Pancreas (tissue), 10 donors: ENCODE measurements at regions not wholly inside any gene's neighbourhood (a gene's known extent, or its start where the extent isn't known, plus 50 kb on each side); places are given as distances from the start of the nearest gene placed in this dataset.

Experiments
- ATAC-seq, 4 donors: fragments of 200-7000 bp; cut with Tn5 transposase; one replicate each; pipeline versions ENCODE4 v1.8.0 to v1.9.1; 2020; ENCODE audit warnings: mild to moderate bottlenecking in 4 of 4, moderate library complexity in 4 of 4
- DNase-seq, 6 donors: peaks; one replicate each; pipeline ENCODE4 v3.0.0-alpha.2; 2020
- FAIRE-seq: peaks from 2 replicates; lab custom pipeline; 2012; peaks lifted over from hg19 to GRCh38; lab: Jason Lieb, UNC
- H3K27ac ChIP-seq, 4 donors: fragments of 200-600 bp; sonication (generic); 1 replicate in 3 of 4; 2 replicates in 1 of 4; pipeline versions ENCODE4 v1.5.0 to v1.8.0; 2020
- H3K27me3 ChIP-seq, 4 donors: fragments of 200-600 bp; one replicate each; pipeline ENCODE4 v1.8.0; 2021
- H3K36me3 ChIP-seq, 3 donors: fragments of 200-600 bp; sonication (generic) in 1 of 3; one replicate each; pipeline versions ENCODE4 v1.5.0 to v1.8.0; 2020 to 2021
- H3K4me1 ChIP-seq, 3 donors: fragments of 200-600 bp; one replicate each; pipeline ENCODE4 v1.8.0; 2021
- H3K4me3 ChIP-seq, 4 donors: fragments of 200-600 bp; sonication (generic) in 2 of 4; one replicate each; pipeline versions ENCODE4 v1.5.0 to v1.8.0; 2020 to 2021
- H3K9me3 ChIP-seq, 4 donors: fragments of 200-600 bp; one replicate each; pipeline ENCODE4 v1.8.0; 2021
- WGBS, 2 donors: extraction: QIAGEN DNeasy Blood & Tissue Kit; methylation state at CpG; one replicate each; pipeline ENCODE4 v1.1.7; 2013; 5-methylcytosine and 5-hydroxymethylcytosine counted together
- intact Hi-C, 3 donors: fragments of 100-400 bp; cut with DNase I; formaldehyde crosslinking; loops; one replicate each; pipeline versions ENCODE4 v1.11.1 to v1.14.2; 2022
- TF ChIP-seq, protein P1 (sequence below), 4 donors: fragments of 200-600 bp; sonication (generic) in 3 of 4; IDR thresholded peaks; one replicate each; pipeline versions ENCODE4 v1.5.0 to v1.8.0; 2021; ENCODE audit warnings: antibody characterized with exemption in 4 of 4
- donor health status: healthy with polysubstance abuse.
- donor health status: DM: no; HTN: no; CAD: no; lungs with moderate emphysema.
- donor health status: DM: no; HTN: no; CAD: no.
- donor health status: control.
- donor health status: control.
- donor health status: Bipolar disorder and iron deficiency.
- donor health status: DM: yes; HTN: yes; CAD: no.
- donor health status: DM: no; HTN: no; CAD: no.
- donor health status: DM: no; HTN: no; CAD: no.
- donor health status: DM: yes; HTN: yes; CAD: no.

DNA sequence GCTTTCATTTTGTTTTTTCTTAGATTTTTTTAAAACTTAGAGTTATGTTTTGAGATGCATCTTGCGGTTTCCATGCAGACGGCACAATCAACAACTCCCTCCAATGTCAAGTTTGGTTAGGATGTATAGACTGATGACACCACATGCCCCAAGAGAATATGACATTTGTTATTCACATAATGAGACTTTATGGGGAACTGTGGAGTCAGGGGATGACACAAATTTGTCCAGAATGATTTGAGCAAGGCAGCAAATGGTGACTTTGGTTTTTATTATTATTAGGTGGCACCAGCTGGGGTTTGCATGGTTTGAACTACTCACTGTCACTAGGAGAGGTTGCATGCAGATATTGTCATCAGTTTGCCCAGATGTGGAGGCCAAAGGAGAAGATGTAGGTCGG, 461.8 kb upstream of the PRKX start:
- Histone ChIP-seq H3K27me3 (peaks cover 0 to 19% (median 2%) of the 10 kb centered on the region in 4 donors), H3K4me1 (no peaks in the 10 kb centered on the region), H3K9me3 (no peaks in the 10 kb centered on the region), H3K36me3 (no peaks in the 10 kb centered on the region), H3K4me3 (no peak overlapping the region), H3K27ac (no peak overlapping the region)
- no peak for DNase-seq
- no peak for ATAC-seq
- intact Hi-C loops, result no loop called here
- FAIRE-seq, result no peak
- TF ChIP-seq, protein P1, sequence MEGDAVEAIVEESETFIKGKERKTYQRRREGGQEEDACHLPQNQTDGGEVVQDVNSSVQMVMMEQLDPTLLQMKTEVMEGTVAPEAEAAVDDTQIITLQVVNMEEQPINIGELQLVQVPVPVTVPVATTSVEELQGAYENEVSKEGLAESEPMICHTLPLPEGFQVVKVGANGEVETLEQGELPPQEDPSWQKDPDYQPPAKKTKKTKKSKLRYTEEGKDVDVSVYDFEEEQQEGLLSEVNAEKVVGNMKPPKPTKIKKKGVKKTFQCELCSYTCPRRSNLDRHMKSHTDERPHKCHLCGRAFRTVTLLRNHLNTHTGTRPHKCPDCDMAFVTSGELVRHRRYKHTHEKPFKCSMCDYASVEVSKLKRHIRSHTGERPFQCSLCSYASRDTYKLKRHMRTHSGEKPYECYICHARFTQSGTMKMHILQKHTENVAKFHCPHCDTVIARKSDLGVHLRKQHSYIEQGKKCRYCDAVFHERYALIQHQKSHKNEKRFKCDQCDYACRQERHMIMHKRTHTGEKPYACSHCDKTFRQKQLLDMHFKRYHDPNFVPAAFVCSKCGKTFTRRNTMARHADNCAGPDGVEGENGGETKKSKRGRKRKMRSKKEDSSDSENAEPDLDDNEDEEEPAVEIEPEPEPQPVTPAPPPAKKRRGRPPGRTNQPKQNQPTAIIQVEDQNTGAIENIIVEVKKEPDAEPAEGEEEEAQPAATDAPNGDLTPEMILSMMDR (IDR thresholded peaks at IDR 0.05), result no peak
- WGBS, 2 donors, result 65 to 74% methylated on average over 3 of the region's 3 CpGs

DNA sequence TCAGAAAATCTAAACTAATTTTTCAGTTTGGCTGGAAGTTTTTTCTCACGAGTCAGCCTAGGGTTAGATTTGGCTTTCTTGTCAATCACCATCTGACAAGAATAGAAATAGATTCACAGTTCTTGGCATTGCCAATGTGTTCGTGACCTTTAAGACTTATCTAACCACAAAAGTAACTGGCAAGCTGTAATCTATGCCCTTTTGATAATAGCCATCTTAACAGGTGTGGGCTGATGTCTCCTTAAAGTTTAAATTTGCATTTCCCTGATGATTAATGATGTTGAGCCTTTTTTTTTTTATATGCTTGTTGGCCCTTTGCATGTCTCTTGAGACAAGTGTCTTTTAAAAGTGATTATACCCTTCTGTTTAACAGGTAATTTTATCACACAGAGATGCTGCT, 460.3 kb upstream of the PRKX start:
- TF ChIP-seq, protein P1 (IDR thresholded peaks at IDR 0.05), result no peak
- Histone ChIP-seq H3K4me1 (no peaks in the 10 kb centered on the region), H3K36me3 (no peaks in the 10 kb centered on the region), H3K27ac (no peak overlapping the region), H3K9me3 (no peaks in the 10 kb centered on the region), H3K27me3 (peaks cover 0 to 5% (median 2%) of the 10 kb centered on the region in 4 donors), H3K4me3 (no peak overlapping the region)
- FAIRE-seq (no peak), DNase-seq (no peak), ATAC-seq (no peak)
- 34 to 35% methylated on average over 2 of the region's 2 CpGs for WGBS, 2 donors
- intact Hi-C loops, result no loop called here

GRCh38 chrX:4151798-4152197, 438.3 kb upstream of the PRKX start:
- FAIRE-seq, result no peak
- 17 to 20% methylated on average over 4 of the region's 4 CpGs for WGBS, 2 donors
- Histone ChIP-seq H3K36me3 (no peaks in the 10 kb centered on the region), H3K27ac (no peak overlapping the region), H3K4me3 (no peak overlapping the region), H3K27me3 (peaks cover 0 to 6% (median 0%) of the 10 kb centered on the region in 4 donors), H3K4me1 (no peaks in the 10 kb centered on the region), H3K9me3 (no peaks in the 10 kb centered on the region)
- ATAC-seq, result no peak
- TF ChIP-seq, protein P1 (IDR thresholded peaks at IDR 0.05), result no peak
- intact Hi-C loops, result no loop called here
- DNase-seq, result no peak

DNA sequence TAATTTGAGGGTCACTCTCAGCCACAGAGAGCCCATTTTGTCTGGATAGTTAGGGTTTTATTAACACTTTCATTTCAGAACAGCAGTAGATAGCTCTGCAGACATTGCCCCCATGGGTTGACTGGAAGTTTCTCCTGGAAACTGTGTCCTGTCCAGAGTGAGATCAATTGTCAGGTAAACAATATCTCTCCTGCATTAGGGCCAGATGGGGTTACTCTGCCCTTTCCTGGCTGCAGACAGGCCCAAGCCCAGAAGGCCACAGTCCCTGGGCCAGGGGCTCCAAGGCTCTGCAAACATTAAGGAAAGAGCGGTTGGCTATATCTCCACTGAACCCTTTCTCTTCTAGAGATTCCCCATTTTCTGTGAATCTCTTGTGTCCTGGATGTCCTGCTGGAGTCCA, 436.8 kb upstream of the PRKX start:
- TF ChIP-seq, protein P1 (IDR thresholded peaks at IDR 0.05), result no peak
- ATAC-seq, result no peak
- Histone ChIP-seq H3K9me3 (no peaks in the 10 kb centered on the region), H3K36me3 (no peaks in the 10 kb centered on the region), H3K4me1 (no peaks in the 10 kb centered on the region), H3K27me3 (peaks cover 0 to 6% (median 0%) of the 10 kb centered on the region in 4 donors), H3K4me3 (no peak overlapping the region), H3K27ac (no peak overlapping the region)
- intact Hi-C loops, result no loop called here
- no peak for FAIRE-seq
- WGBS, 2 donors, result 84 to 95% methylated on average over 1 of the region's 1 CpG
- DNase-seq, result no peak

GRCh38 chrX:4129626-4130025, 416.2 kb upstream of the PRKX start:
- intact Hi-C loops, result no loop called here
- Histone ChIP-seq H3K4me3 (no peak overlapping the region), H3K9me3 (no peaks in the 10 kb centered on the region), H3K27me3 (no peaks in the 10 kb centered on the region), H3K36me3 (no peaks in the 10 kb centered on the region), H3K27ac (no peak overlapping the region), H3K4me1 (no peaks in the 10 kb centered on the region)
- FAIRE-seq, result no peak
- WGBS, 2 donors, result 9 to 37% methylated on average over 10 of the region's 10 CpGs
- ATAC-seq, result no peak
- no peak for DNase-seq
- TF ChIP-seq, protein P1 (IDR thresholded peaks at IDR 0.05), result no peak
